ENCODE measurements at regions not wholly inside any gene's neighbourhood (a gene's known extent, or its start where the extent isn't known, plus 50 kb on each side); places are given as distances from the start of the nearest gene placed in this dataset.

DNA sequence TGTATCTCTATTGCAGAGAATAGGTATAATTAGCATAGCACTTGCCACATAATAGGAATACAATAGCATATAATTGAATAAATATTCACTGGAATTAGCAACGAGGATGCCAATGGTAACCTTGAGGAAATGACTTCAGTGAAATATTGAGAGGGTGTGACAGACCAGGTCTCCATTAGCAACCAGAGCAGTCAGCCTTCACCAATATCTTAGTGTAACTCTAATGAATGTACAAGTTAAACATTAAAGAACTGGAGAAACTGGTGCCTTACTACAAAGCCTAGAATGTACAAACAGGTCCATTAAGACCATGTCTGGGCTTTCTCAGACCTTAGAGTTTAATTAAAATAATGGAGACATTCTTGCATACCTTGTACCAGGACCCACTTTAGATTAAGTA lies 143.0 kb downstream of the MAGEB17 start:
- Mint-ChIP-seq H3K9me3 (ENCODE audit: unreplicated experiment) (no peaks in the 10 kb centered on the region), H3K4me1 (ENCODE audit: unreplicated experiment) (no peaks in the 10 kb centered on the region), H3K36me3 (ENCODE audit: low read depth, unreplicated experiment) (no peaks in the 10 kb centered on the region)

DNA sequence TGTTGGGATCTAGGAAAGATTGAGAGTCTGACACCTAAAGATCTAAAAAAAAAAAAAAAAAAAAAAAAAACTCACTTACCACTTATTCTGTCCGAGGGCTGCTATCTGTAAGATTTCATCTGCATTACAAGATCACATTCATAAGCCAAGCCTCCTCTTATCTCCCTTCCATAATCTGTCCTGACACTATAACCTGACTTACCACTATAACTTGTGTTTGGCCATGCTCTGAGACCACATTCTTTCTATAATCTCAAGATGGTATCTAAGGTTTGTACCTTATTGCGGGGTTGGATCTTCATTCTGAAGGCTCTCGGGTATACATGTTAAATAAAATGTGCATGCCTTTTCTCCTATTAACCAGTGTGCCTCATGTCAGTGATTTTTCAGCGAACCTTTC lies 144.4 kb downstream of the MAGEB17 start:
- no peaks in the 10 kb centered on the region for H3K9me3 Mint-ChIP-seq (ENCODE audit: unreplicated experiment)
- no peaks in the 10 kb centered on the region for H3K27me3 Mint-ChIP-seq (ENCODE audit: unreplicated experiment)
- no peak for TF ChIP-seq CTCF (IDR thresholded peaks at IDR 0.05; ENCODE audit: unreplicated experiment)
- no peak overlapping the region for H3K27ac Mint-ChIP-seq (ENCODE audit: unreplicated experiment)
- DNase-seq (ENCODE audit: low spot score) = no peak
- no peaks in the 10 kb centered on the region for H3K36me3 Mint-ChIP-seq (ENCODE audit: low read depth, unreplicated experiment)
- no peak overlapping the region for H3K4me3 Mint-ChIP-seq (ENCODE audit: unreplicated experiment)
- no peaks in the 10 kb centered on the region for H3K4me1 Mint-ChIP-seq (ENCODE audit: unreplicated experiment)

More for the DNA sequence above, 143.0 kb downstream of the MAGEB17 start:
- no peaks in the 10 kb centered on the region for H3K27me3 Mint-ChIP-seq (ENCODE audit: unreplicated experiment)
- no peak overlapping the region for H3K27ac Mint-ChIP-seq (ENCODE audit: unreplicated experiment)
- DNase-seq (ENCODE audit: low spot score) = no peak
- no peak for TF ChIP-seq CTCF (IDR thresholded peaks at IDR 0.05; ENCODE audit: unreplicated experiment)
- no peak overlapping the region for H3K4me3 Mint-ChIP-seq (ENCODE audit: unreplicated experiment)

DNA sequence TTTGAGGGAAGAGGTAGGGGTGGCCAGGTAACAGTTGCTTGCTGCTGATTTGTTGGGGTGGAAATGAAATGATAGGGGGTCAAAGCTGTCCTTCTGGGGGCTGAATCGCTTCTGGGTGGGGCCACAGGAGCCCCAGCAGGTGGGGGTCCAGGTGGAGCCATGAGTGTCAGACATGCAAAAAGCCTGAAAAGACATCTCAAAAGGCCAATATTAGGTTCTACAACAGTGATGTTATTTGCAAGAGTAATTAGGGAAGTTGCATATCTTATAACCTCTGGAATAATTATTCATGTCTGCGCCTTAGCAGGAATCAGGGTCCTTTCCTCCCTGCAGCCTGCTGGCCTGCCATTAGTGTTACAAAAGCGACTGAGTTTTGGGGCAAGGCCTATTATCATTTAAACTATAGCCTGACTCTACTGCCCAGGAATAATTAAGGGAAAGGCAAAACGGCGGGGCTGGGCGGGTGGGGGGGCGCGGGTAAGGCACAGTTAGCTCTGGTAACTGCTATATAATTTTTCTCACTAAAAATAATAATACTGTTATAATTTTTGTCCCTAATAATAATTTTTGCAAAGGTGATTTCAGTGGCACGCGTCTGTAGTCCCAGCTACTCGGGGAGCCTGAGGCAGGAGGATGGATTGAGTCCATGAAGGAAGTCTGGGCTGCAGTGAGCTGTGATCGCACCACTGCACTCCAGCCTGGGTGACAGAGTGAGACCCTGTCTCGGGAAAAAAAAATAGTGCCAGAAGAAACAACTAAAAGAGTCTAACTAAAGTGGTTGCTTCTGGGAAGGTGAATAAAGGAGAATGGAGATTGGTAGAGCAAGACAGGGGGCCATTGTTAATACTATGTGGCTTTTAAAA lies 145.7 kb downstream of the MAGEB17 start:
- H3K27ac Mint-ChIP-seq (ENCODE audit: unreplicated experiment) = no peak overlapping the region
- no peak overlapping the region for H3K4me3 Mint-ChIP-seq (ENCODE audit: unreplicated experiment)
- no peaks in the 10 kb centered on the region for H3K4me1 Mint-ChIP-seq (ENCODE audit: unreplicated experiment)
- no peaks in the 10 kb centered on the region for H3K36me3 Mint-ChIP-seq (ENCODE audit: low read depth, unreplicated experiment)
- no peaks in the 10 kb centered on the region for H3K9me3 Mint-ChIP-seq (ENCODE audit: unreplicated experiment)
- no peak for TF ChIP-seq CTCF (IDR thresholded peaks at IDR 0.05; ENCODE audit: unreplicated experiment)
- DNase-seq (ENCODE audit: low spot score) = no peak
- no peaks in the 10 kb centered on the region for H3K27me3 Mint-ChIP-seq (ENCODE audit: unreplicated experiment)

GRCh38 chrX:16316331-16316730 lies 149.1 kb downstream of the MAGEB17 start:
- no peak for DNase-seq (ENCODE audit: low spot score)
- H3K27me3 Mint-ChIP-seq (ENCODE audit: unreplicated experiment) = no peaks in the 10 kb centered on the region
- H3K36me3 Mint-ChIP-seq (ENCODE audit: low read depth, unreplicated experiment) = peaks cover 4% of the 10 kb centered on the region
- H3K27ac Mint-ChIP-seq (ENCODE audit: unreplicated experiment) = no peak overlapping the region
- no peaks in the 10 kb centered on the region for H3K9me3 Mint-ChIP-seq (ENCODE audit: unreplicated experiment)
- H3K4me3 Mint-ChIP-seq (ENCODE audit: unreplicated experiment) = no peak overlapping the region
- no peaks in the 10 kb centered on the region for H3K4me1 Mint-ChIP-seq (ENCODE audit: unreplicated experiment)
- no peak for TF ChIP-seq CTCF (IDR thresholded peaks at IDR 0.05; ENCODE audit: unreplicated experiment)

- H3K4me1 Mint-ChIP-seq (ENCODE audit: unreplicated experiment) = no peaks in the 10 kb centered on the region
- peaks cover 4% of the 10 kb centered on the region for H3K36me3 Mint-ChIP-seq (ENCODE audit: low read depth, unreplicated experiment)
- no peaks in the 10 kb centered on the region for H3K9me3 Mint-ChIP-seq (ENCODE audit: unreplicated experiment)
- no peak overlapping the region for H3K27ac Mint-ChIP-seq (ENCODE audit: unreplicated experiment)
- no peak overlapping the region for H3K4me3 Mint-ChIP-seq (ENCODE audit: unreplicated experiment)
- no peak for DNase-seq (ENCODE audit: low spot score)
- no peaks in the 10 kb centered on the region for H3K27me3 Mint-ChIP-seq (ENCODE audit: unreplicated experiment)
- TF ChIP-seq CTCF (IDR thresholded peaks at IDR 0.05; ENCODE audit: unreplicated experiment) = no peak
Observed at GRCh38 chrX:16319929-16320328, 152.6 kb downstream of the MAGEB17 start.

Measured in endothelial cell (in vitro differentiated cells).